OCI-LY7 (cell line): ENCODE measurements at regions not wholly inside any gene's neighbourhood (a gene's known extent, or its start where the extent isn't known, plus 50 kb on each side); places are given as distances from the start of the nearest gene placed in this dataset.

Experiments used
- BruUV-seq: library from RNA; stranded (reverse); fragments of 400-500 nt; replicated peaks from 2 replicates; lab custom pipeline; 2021; lab: Mats Ljungman, UMichigan
- CTCF ChIA-PET: fragments of 300-600 bp; sonication (Branson Sonifier 250); formaldehyde crosslinking; loops from one replicate; lab custom pipeline; 2022; ENCODE audit warnings: antibody characterized with exemption; ENCODE audit not compliant: unreplicated experiment; lab: Charles Lee
- POLR2A ChIA-PET: fragments of 300-600 bp; sonication (Branson Sonifier 250); formaldehyde crosslinking; loops from one replicate; lab custom pipeline; 2022; ENCODE audit warnings: antibody characterized with exemption; lab: Charles Lee
- DNase-seq: peaks from one replicate; pipeline ENCODE4 v3.0.0-alpha.2; 2015; ENCODE audit warnings: low spot score
- H2AFZ ChIP-seq: fragments of 200-600 bp; sonication (generic), shearing (Covaris generic); 2 replicates; pipeline ENCODE4 v1.6.1; 2014; ENCODE audit warnings: mild to moderate bottlenecking, antibody characterized with exemption, low read length, moderate library complexity
- H3K27ac ChIP-seq: fragments of 200-600 bp; sonication (generic); 2 replicates; pipeline ENCODE4 v1.5.1; 2014; ENCODE audit warnings: mixed run types, low read depth, mild to moderate bottlenecking, moderate library complexity, low read length, inconsistent platforms; ENCODE audit not compliant: poor library complexity, severe bottlenecking
- H3K36me3 ChIP-seq: fragments of 200-600 bp; sonication (generic); 2 replicates; pipeline ENCODE4 v1.6.1; 2014; ENCODE audit warnings: mild to moderate bottlenecking, antibody characterized with exemption, low read length, moderate library complexity, mixed read lengths; ENCODE audit not compliant: insufficient read depth
- H3K4me1 ChIP-seq: fragments of 200-600 bp; sonication (generic); 2 replicates; pipeline ENCODE4 v1.5.1; 2014; ENCODE audit warnings: mild to moderate bottlenecking, low read length; ENCODE audit not compliant: insufficient read depth, poor library complexity, severe bottlenecking
- H3K4me2 ChIP-seq: fragments of 200-600 bp; sonication (generic); 2 replicates; pipeline ENCODE4 v1.6.1; 2014; ENCODE audit warnings: mild to moderate bottlenecking, low read length
- H3K4me3 ChIP-seq: fragments of 200-600 bp; sonication (generic); 2 replicates; pipeline ENCODE4 v1.5.1; 2014; ENCODE audit warnings: mild to moderate bottlenecking, low read depth, low read length; ENCODE audit not compliant: poor library complexity, severe bottlenecking
- H3K79me2 ChIP-seq: fragments of 200-600 bp; sonication (generic); 2 replicates; pipeline ENCODE4 v1.6.1; 2016; ENCODE audit warnings: low read depth, mild to moderate bottlenecking, low read length, moderate library complexity, mixed read lengths; ENCODE audit not compliant: insufficient read depth
- H3K9me2 ChIP-seq: fragments of 200-600 bp; sonication (generic); 2 replicates; pipeline ENCODE4 v1.6.1; 2016; ENCODE audit warnings: mild to moderate bottlenecking, low read length, mixed read lengths; ENCODE audit not compliant: insufficient read depth
- H3K9me3 ChIP-seq: fragments of 200-600 bp; sonication (generic); 2 replicates; pipeline ENCODE4 v1.6.1; 2014; ENCODE audit warnings: mild to moderate bottlenecking, mixed run types, low read length, mixed read lengths
- H4K20me1 ChIP-seq: fragments of 200-600 bp; sonication (generic); 2 replicates; pipeline ENCODE4 v1.6.1; 2014; ENCODE audit warnings: mild to moderate bottlenecking, antibody characterized with exemption, low read length, moderate library complexity, mixed read lengths; ENCODE audit not compliant: insufficient read depth
- EZH2phosphoT487 ChIP-seq: fragments of 200-600 bp; sonication (generic); IDR thresholded peaks from 2 replicates; pipeline ENCODE4 v1.6.1; 2018; ENCODE audit warnings: low read depth, borderline replicate concordance, mild to moderate bottlenecking, mixed run types, antibody characterized with exemption, low read length, moderate library complexity, mixed read lengths
- intact Hi-C: fragments of 100-400 bp; cut with micrococcal nuclease; formaldehyde crosslinking; loops from one replicate; pipeline ENCODE4 v1.10.0; 2022; ENCODE audit not compliant: unreplicated experiment
- TF ChIP-seq, protein P1 (sequence below): fragments of 200-600 bp; sonication (generic); conservative IDR thresholded peaks from 2 replicates; pipeline ENCODE4 v1.5.1; 2014; ENCODE audit warnings: mild to moderate bottlenecking, antibody characterized with exemption, low read length, moderate library complexity, mixed read lengths

DNA sequence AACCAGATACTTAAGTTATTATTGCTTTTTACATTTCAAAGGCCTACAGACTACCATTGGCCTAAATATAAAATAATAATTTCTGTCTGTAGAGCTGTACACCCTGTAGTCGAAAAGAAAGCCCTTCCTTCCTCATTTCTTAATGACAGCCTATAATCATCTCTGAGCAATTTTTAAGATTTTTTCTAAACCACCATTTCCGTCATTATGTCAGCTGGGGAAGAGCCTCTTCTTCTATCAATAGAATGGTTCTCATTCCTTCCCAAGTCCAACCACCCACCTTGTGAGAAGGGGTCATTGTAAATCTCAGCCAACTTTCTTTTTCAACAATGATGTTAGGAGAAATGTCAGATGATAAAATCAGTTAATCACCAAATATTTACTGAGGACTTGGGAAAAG lies 91.8 kb downstream of the PLEKHG1 start:
- peak overlapping the region; percentile 37; the same call in 1 of the 2 replicates for H2AFZ ChIP-seq
- peak overlapping the region; percentile 71 for H3K27ac ChIP-seq
- ChIA-PET CTCF (no interaction called here), POLR2A (interaction anchor here (1.4 kb wide), 1 partner anchor 11 kb away, joined by 5 read pairs; no protein-coding TSS in a partner anchor)
- no peaks in the 10 kb centered on the region; the same call in 1 of the 2 replicates for H3K36me3 ChIP-seq
- no peaks in the 10 kb centered on the region for H3K79me2 ChIP-seq
- BruUV-seq, result no TSS peak
- no peaks in the 10 kb centered on the region for H3K9me3 ChIP-seq
- no peaks in the 10 kb centered on the region for H3K9me2 ChIP-seq
- H3K4me3 ChIP-seq, result no peak overlapping the region
- peaks cover 44% of the 10 kb centered on the region for H3K4me1 ChIP-seq
- H4K20me1 ChIP-seq, result no peaks in the 10 kb centered on the region
- intact Hi-C loops, result no loop called here
- TF ChIP-seq, protein P1, sequence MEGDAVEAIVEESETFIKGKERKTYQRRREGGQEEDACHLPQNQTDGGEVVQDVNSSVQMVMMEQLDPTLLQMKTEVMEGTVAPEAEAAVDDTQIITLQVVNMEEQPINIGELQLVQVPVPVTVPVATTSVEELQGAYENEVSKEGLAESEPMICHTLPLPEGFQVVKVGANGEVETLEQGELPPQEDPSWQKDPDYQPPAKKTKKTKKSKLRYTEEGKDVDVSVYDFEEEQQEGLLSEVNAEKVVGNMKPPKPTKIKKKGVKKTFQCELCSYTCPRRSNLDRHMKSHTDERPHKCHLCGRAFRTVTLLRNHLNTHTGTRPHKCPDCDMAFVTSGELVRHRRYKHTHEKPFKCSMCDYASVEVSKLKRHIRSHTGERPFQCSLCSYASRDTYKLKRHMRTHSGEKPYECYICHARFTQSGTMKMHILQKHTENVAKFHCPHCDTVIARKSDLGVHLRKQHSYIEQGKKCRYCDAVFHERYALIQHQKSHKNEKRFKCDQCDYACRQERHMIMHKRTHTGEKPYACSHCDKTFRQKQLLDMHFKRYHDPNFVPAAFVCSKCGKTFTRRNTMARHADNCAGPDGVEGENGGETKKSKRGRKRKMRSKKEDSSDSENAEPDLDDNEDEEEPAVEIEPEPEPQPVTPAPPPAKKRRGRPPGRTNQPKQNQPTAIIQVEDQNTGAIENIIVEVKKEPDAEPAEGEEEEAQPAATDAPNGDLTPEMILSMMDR, result no peak
- no peak for TF ChIP-seq EZH2phosphoT487
- H3K4me2 ChIP-seq, result peak overlapping the region; percentile 77
- DNase-seq, result peak; percentile 64

DNA sequence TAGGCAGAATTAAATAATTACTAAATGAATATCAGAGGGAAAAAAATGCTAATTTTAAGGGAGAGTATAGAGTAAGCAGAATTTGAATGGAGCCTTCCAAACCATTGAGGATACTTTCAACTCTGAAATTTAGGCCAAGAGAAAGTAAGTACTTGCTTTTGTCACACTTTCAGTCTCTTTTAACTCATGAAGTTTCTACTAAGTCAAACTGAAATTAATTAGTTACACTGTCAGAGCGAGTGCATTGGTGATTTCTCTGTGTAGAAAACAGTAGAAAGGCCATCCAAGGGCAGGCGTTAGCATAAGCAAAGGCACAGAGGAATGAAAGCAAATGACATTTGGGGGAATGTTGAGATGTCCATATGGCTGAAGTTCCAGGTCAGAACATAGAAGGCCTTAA lies 92.9 kb downstream of the PLEKHG1 start:
- Histone ChIP-seq H3K36me3 (no peaks in the 10 kb centered on the region; the same call in 1 of the 2 replicates), H3K79me2 (no peaks in the 10 kb centered on the region), H3K9me2 (no peaks in the 10 kb centered on the region), H3K9me3 (no peaks in the 10 kb centered on the region), H3K4me1 (peaks cover 50% of the 10 kb centered on the region), H2AFZ (no peak overlapping the region), H3K4me2 (no peak overlapping the region), H3K4me3 (no peak overlapping the region), H3K27ac (no peak overlapping the region), H4K20me1 (no peaks in the 10 kb centered on the region)
- DNase-seq, result no peak
- CTCF ChIA-PET, result interaction anchor here (0.6 kb wide), 1 partner anchor 10 kb away, joined by 3 read pairs; no protein-coding TSS in a partner anchor
- POLR2A ChIA-PET, result interaction anchor here (0.7 kb wide), 1 partner anchor 18 kb away, joined by 3 read pairs; no protein-coding TSS in a partner anchor
- intact Hi-C loops, result no loop called here
- BruUV-seq, result no TSS peak
- TF ChIP-seq, protein P1, result no peak

DNA sequence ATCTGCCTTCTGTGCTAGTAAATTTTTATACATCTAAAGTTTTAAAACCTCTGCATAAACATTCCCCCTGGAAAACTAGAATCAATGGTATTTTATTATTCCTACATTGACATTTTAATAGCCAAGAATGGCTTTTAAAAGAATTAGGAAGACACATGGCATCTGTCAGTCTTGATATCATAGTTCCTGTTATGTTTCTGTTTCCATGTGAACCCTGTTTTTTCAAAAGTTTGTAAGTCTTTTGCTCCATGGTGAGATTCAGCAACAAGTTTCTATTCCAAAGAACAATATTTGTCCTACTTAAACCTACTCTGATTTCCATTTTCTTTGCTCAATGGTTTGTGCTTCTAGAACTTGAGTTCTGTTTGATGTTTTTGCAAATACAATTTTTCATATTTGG lies 95.2 kb downstream of the PLEKHG1 start:
- ChIA-PET POLR2A (interaction anchor here (0.7 to 1.9 kb wide), 6 partner anchors 9 to 97 kb away, joined by 3 to 7 read pairs (median 4); partner anchors contain the start of gene PLEKHG1), CTCF (interaction anchor here (0.7 to 1.1 kb wide), 2 partner anchors 9 to 11 kb away, joined by 3 to 6 read pairs; no protein-coding TSS in a partner anchor)
- Histone ChIP-seq H3K9me2 (no peaks in the 10 kb centered on the region), H3K4me3 (no peak overlapping the region), H2AFZ (no peak overlapping the region), H4K20me1 (no peaks in the 10 kb centered on the region), H3K36me3 (no peaks in the 10 kb centered on the region; the same call in 1 of the 2 replicates), H3K9me3 (no peaks in the 10 kb centered on the region), H3K79me2 (no peaks in the 10 kb centered on the region), H3K4me2 (no peak overlapping the region), H3K27ac (no peak overlapping the region), H3K4me1 (peaks cover 59% of the 10 kb centered on the region)
- no TSS peak for BruUV-seq
- intact Hi-C loops, result no loop called here
- TF ChIP-seq, protein P1, result no peak
- TF ChIP-seq EZH2phosphoT487, result no peak
- no peak for DNase-seq
